GM12875 (cell line): ENCODE measurements at regions not wholly inside any gene's neighbourhood (a gene's known extent, or its start where the extent isn't known, plus 50 kb on each side); places are given as distances from the start of the nearest gene placed in this dataset.

ENCODE experiments used
- H3K4me3 ChIP-seq: one replicate; pipeline ENCODE4 v1.5.1; 2011; ENCODE audit warnings: low read depth, low read length, control low read depth
- CTCF ChIP-seq: IDR thresholded peaks from 2 replicates; pipeline ENCODE4 v1.5.1; 2011; ENCODE audit warnings: low read depth, mild to moderate bottlenecking, control low read depth, inconsistent platforms, low read length, moderate library complexity, borderline replicate concordance; ENCODE audit not compliant: insufficient read depth

GRCh38 chr3:174419216-174419615 is 439.9 kb upstream of the NAALADL2 start:
- TF ChIP-seq CTCF = no peak
- H3K4me3 ChIP-seq = no peak overlapping the region

DNA sequence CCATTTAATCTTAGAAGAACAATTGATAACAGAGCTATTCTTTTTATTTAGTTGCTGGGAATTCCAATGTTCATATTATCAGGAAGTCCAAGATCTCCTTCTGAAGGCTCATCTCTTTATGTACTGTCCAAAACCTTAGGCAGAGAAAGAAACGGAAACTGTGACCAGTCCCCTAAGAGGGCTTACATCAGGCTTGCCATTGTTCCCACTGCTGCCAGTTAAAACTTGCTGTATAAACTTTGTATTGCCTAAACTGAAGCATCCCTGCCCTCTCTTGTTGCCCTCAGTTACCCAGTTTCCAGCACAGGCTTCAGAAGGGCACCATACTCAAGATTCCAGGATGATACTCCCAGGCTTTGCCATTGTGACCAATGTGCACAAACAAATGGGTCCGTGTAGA is 435.2 kb upstream of the NAALADL2 start:
- no peak for TF ChIP-seq CTCF
- H3K4me3 ChIP-seq = no peak overlapping the region

GRCh38 chr3:174424656-174425055 is 434.5 kb upstream of the NAALADL2 start:
- H3K4me3 ChIP-seq = no peak overlapping the region
- TF ChIP-seq CTCF = no peak

GRCh38 chr3:174425422-174425821 is 433.7 kb upstream of the NAALADL2 start:
- no peak overlapping the region for H3K4me3 ChIP-seq
- TF ChIP-seq CTCF = no peak

GRCh38 chr3:174430986-174431385 is 428.1 kb upstream of the NAALADL2 start:
- no peak for TF ChIP-seq CTCF
- no peak overlapping the region for H3K4me3 ChIP-seq

DNA sequence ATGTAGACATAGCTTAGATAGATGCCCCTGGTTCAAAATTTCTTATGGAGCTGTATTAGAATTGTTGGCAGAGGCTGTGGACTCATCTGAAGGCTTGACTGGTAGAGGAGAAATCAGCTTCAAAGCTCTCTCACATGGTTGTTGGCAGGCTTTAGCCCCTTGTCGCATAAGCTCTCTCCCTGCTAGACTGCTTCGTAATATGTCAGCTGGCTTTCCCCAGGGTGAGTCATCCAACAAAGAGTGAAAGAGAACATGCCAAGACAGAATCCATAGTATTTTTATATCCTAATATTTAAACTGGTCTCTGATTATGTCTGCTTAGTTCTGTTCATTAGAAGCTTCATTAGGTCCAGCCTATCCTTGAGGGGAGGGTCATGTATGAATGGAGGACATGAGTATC is 427.4 kb upstream of the NAALADL2 start:
- no peak for TF ChIP-seq CTCF
- no peak overlapping the region for H3K4me3 ChIP-seq

DNA sequence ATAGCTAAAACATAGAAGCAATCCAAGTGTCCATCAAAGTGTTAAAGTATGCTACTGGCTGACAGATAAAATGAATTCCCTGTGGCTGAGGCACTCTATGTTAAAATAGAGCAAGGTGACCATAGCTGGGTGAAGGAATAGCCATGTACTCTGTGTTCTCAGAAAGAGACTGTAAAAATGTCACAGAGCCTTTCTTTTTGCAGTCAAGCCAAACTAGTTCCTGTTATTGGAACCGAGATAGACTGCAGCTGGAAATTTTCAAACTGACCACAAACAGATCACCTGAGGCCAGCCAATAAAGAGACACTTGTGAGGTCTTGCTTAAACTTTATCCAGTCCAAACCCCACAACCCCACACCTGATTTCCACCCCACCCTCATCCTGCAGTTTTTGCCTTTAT is 422.8 kb upstream of the NAALADL2 start:
- H3K4me3 ChIP-seq = no peak overlapping the region
- no peak for TF ChIP-seq CTCF
